GM23338 (cell line): ENCODE measurements at regions not wholly inside any gene's neighbourhood (a gene's known extent, or its start where the extent isn't known, plus 50 kb on each side); places are given as distances from the start of the nearest gene placed in this dataset.

Source experiments
- ATAC-seq: fragments of 200-7000 bp; cut with Tn5 transposase; 3 replicates; pipeline ENCODE4 v1.9.1; 2020
- DNase-seq: peaks from one replicate; pipeline ENCODE4 v3.0.0-alpha.2; 2015; ENCODE audit warnings: low spot score
- H2AFZ ChIP-seq: fragments of 200-600 bp; sonication (generic); 2 replicates; pipeline ENCODE4 v1.8.0; 2016; ENCODE audit warnings: antibody characterized with exemption, mild to moderate bottlenecking, moderate library complexity
- H3F3A ChIP-seq: fragments of 200-600 bp; sonication (generic); replicated peaks from 2 replicates; pipeline ENCODE4 v1.8.0; 2017; ENCODE audit warnings: antibody characterized with exemption, mixed run types, low read depth
- H3K27ac ChIP-seq: fragments of 200-600 bp; sonication (generic); 2 replicates; pipeline ENCODE4 v1.6.1; 2016; ENCODE audit warnings: low read depth
- H3K27me3 ChIP-seq: fragments of 200-600 bp; sonication (generic); 2 replicates; pipeline ENCODE4 v1.8.0; 2016; ENCODE audit warnings: mild to moderate bottlenecking, mixed run types, moderate library complexity; ENCODE audit not compliant: insufficient read depth
- H3K36me3 ChIP-seq: fragments of 200-600 bp; sonication (generic); 2 replicates; pipeline ENCODE4 v1.8.0; 2016; ENCODE audit warnings: mild to moderate bottlenecking; ENCODE audit not compliant: insufficient read depth
- H3K4me1 ChIP-seq: fragments of 200-600 bp; sonication (generic); 2 replicates; pipeline ENCODE4 v1.8.0; 2016; ENCODE audit warnings: mild to moderate bottlenecking, moderate library complexity; ENCODE audit not compliant: insufficient read depth
- H3K4me2 ChIP-seq: fragments of 200-600 bp; sonication (generic); 2 replicates; pipeline ENCODE4 v1.7.1; 2017; ENCODE audit warnings: mixed run types
- H3K4me3 ChIP-seq: fragments of 200-600 bp; sonication (generic); 2 replicates; pipeline ENCODE4 v1.6.1; 2016; ENCODE audit warnings: mixed run types
- H3K79me2 ChIP-seq: fragments of 200-600 bp; sonication (generic); replicated peaks from 2 replicates; pipeline ENCODE4 v1.8.0; 2017; ENCODE audit warnings: mild to moderate bottlenecking; ENCODE audit not compliant: insufficient read depth
- H3K9me2 ChIP-seq: fragments of 200-600 bp; sonication (generic); 2 replicates; pipeline ENCODE4 v1.8.0; 2017; ENCODE audit not compliant: insufficient read depth
- H4K20me1 ChIP-seq: fragments of 200-600 bp; sonication (generic); replicated peaks from 2 replicates; pipeline ENCODE4 v1.8.0; 2017; ENCODE audit warnings: mild to moderate bottlenecking; ENCODE audit not compliant: insufficient read depth
- H3K27ac Mint-ChIP-seq: 2 replicates; pipeline ENCODE4 v1.8.0; 2020; ENCODE audit warnings: inconsistent platforms, mild to moderate bottlenecking, moderate library complexity, mixed read lengths
- H3K27me3 Mint-ChIP-seq: 3 replicates; pipeline ENCODE4 v1.8.0; 2022; ENCODE audit warnings: low read depth, mild to moderate bottlenecking, moderate library complexity, mixed read lengths, inconsistent platforms; ENCODE audit not compliant: insufficient read depth, poor library complexity
- H3K36me3 Mint-ChIP-seq: 3 replicates; pipeline ENCODE4 v1.8.0; 2021; ENCODE audit warnings: low read depth, mild to moderate bottlenecking, inconsistent platforms, moderate library complexity, mixed read lengths
- H3K4me1 Mint-ChIP-seq: 3 replicates; pipeline ENCODE4 v1.8.0; 2020; ENCODE audit warnings: mild to moderate bottlenecking, inconsistent platforms, mixed read lengths
- H3K4me3 Mint-ChIP-seq: 3 replicates; pipeline ENCODE4 v1.8.0; 2021; ENCODE audit warnings: moderate library complexity, mild to moderate bottlenecking, inconsistent platforms, mixed read lengths
- H3K9me3 Mint-ChIP-seq: 3 replicates; pipeline ENCODE4 v1.8.0; 2020; ENCODE audit warnings: moderate library complexity, mild to moderate bottlenecking, inconsistent platforms, mixed read lengths
- CREB1 ChIP-seq: fragments of 250-450 bp; sonication (Bioruptor Pico); IDR thresholded peaks from 2 replicates; pipeline ENCODE4 v1.5.0; 2020; ENCODE audit warnings: low read depth, mild to moderate bottlenecking, moderate library complexity
- CTCF ChIP-seq, 2 experiments: fragments of 200-600 bp in 1 of 2; sonication (generic) in 1 of 2; conservative IDR thresholded peaks; 2 replicates each; pipeline versions ENCODE4 v1.5.1 to v1.6.1; 2016 to 2017; ENCODE audit warnings: antibody characterized with exemption in 2 of 2, low read depth in 2 of 2, mild to moderate bottlenecking in 2 of 2, moderate library complexity in 1 of 2
- ETS1 ChIP-seq: IDR thresholded peaks from 2 replicates; pipeline ENCODE4 v1.6.1; 2016; ENCODE audit warnings: antibody characterized with exemption
- EZH2 ChIP-seq: fragments of 200-600 bp; sonication (generic); IDR thresholded peaks from one replicate; pipeline ENCODE4 v1.8.0; 2017; ENCODE audit warnings: antibody characterized with exemption, mild to moderate bottlenecking, low read depth; ENCODE audit not compliant: unreplicated experiment
- EZH2phosphoT487 ChIP-seq: fragments of 200-600 bp; sonication (generic); IDR thresholded peaks from one replicate; pipeline ENCODE4 v1.8.1; 2018; ENCODE audit warnings: antibody characterized with exemption; ENCODE audit not compliant: unreplicated experiment
- JUNB ChIP-seq: IDR thresholded peaks from one replicate; pipeline ENCODE4 v1.6.1; 2016; ENCODE audit warnings: antibody characterized with exemption; ENCODE audit not compliant: unreplicated experiment
- NANOG ChIP-seq: IDR thresholded peaks from 2 replicates; pipeline ENCODE4 v1.6.1; 2016; ENCODE audit warnings: antibody characterized with exemption, borderline replicate concordance
- POLR2AphosphoS5 ChIP-seq: IDR thresholded peaks from 2 replicates; pipeline ENCODE4 v1.6.1; 2016; ENCODE audit warnings: antibody characterized with exemption, low read depth
- REST ChIP-seq: IDR thresholded peaks from one replicate; pipeline ENCODE4 v1.6.1; 2018; ENCODE audit warnings: antibody characterized with exemption; ENCODE audit not compliant: unreplicated experiment
- STAT1 ChIP-seq: IDR thresholded peaks from one replicate; pipeline ENCODE4 v1.6.1; 2016; ENCODE audit warnings: antibody characterized with exemption; ENCODE audit not compliant: unreplicated experiment
- ZNF114 ChIP-seq: fragments of 250-450 bp; sonication (Bioruptor Pico); IDR thresholded peaks from 2 replicates; pipeline ENCODE4 v1.5.0; 2020; ENCODE audit warnings: mild to moderate bottlenecking, moderate library complexity
- ZNF331 ChIP-seq: fragments of 250-450 bp; sonication (Bioruptor Pico); IDR thresholded peaks from 2 replicates; pipeline ENCODE4 v1.5.0; 2020; ENCODE audit warnings: low read depth, mild to moderate bottlenecking, moderate library complexity
- ZNF462 ChIP-seq: fragments of 250-450 bp; sonication (Bioruptor Pico); IDR thresholded peaks from 2 replicates; pipeline ENCODE4 v1.5.0; 2020; ENCODE audit warnings: mild to moderate bottlenecking, moderate library complexity

GRCh38 chr6:163688739-163689362, 274.3 kb downstream of the QKI start:
- Mint-ChIP-seq H3K4me1 (no peaks in the 10 kb centered on the region; the same call in 2 of the 3 replicates), H3K36me3 (no peaks in the 10 kb centered on the region; the same call in 2 of the 3 replicates)
- H3K79me2 ChIP-seq, result no peaks in the 10 kb centered on the region

More at GRCh38 chr6:163688739-163689362, 274.3 kb downstream of the QKI start:
- no peak overlapping the region for H3K4me3 Mint-ChIP-seq
- no peak overlapping the region for H3K27ac ChIP-seq
- no peaks in the 10 kb centered on the region for H3K27me3 ChIP-seq
- no peaks in the 10 kb centered on the region for H3K36me3 ChIP-seq
- H3K27me3 Mint-ChIP-seq, result no peaks in the 10 kb centered on the region
- H4K20me1 ChIP-seq, result no peaks in the 10 kb centered on the region
- no peak overlapping the region for H2AFZ ChIP-seq
- ATAC-seq (no peak), DNase-seq (no peak)
- no peaks in the 10 kb centered on the region; the same call in 2 of the 3 replicates for H3K9me3 Mint-ChIP-seq
- TF ChIP-seq EZH2phosphoT487, result no peak
- no peak for TF ChIP-seq CREB1
- TF ChIP-seq STAT1, result no peak
- TF ChIP-seq CTCF (conservative IDR thresholded peaks at IDR 0.05; ENCODE audit: low read depth in 2 of 2), result no peak
- no peak for TF ChIP-seq ZNF331 (CRISPR knock-in tag)
- no peak for TF ChIP-seq ZNF114 (CRISPR knock-in tag)
- no peak for TF ChIP-seq ETS1
- no peak for TF ChIP-seq REST
- TF ChIP-seq JUNB, result no peak
- no peak for TF ChIP-seq POLR2AphosphoS5
- TF ChIP-seq ZNF462, result no peak
- TF ChIP-seq NANOG, result no peak
- TF ChIP-seq EZH2, result no peak
- H3K4me3 ChIP-seq, result no peak overlapping the region
- H3K4me1 ChIP-seq, result no peaks in the 10 kb centered on the region
- H3F3A ChIP-seq, result no peaks in the 10 kb centered on the region
- no peaks in the 10 kb centered on the region; the same call in 1 of the 2 replicates for H3K9me2 ChIP-seq
- H3K27ac Mint-ChIP-seq, result no peak overlapping the region
- no peak overlapping the region for H3K4me2 ChIP-seq
